Hepatocyte (in vitro differentiated cells): ENCODE measurements at regions not wholly inside any gene's neighbourhood (a gene's known extent, or its start where the extent isn't known, plus 50 kb on each side); places are given as distances from the start of the nearest gene placed in this dataset.

Experiments
- DNase-seq: peaks from one replicate; pipeline ENCODE4 v3.0.0-alpha.2; 2016; ENCODE audit warnings: low spot score
- H2AFZ ChIP-seq: fragments of 200-600 bp; sonication (generic); 2 replicates; pipeline ENCODE4 v1.6.0; 2016; ENCODE audit warnings: antibody characterized with exemption, mild to moderate bottlenecking
- H3K27ac ChIP-seq: fragments of 200-600 bp; sonication (generic); 2 replicates; pipeline ENCODE4 v1.5.1; 2016; ENCODE audit warnings: mild to moderate bottlenecking
- H3K27me3 ChIP-seq: fragments of 200-600 bp; sonication (generic); 2 replicates; pipeline ENCODE4 v1.6.1; 2016
- H3K36me3 ChIP-seq: fragments of 200-600 bp; sonication (generic); replicated peaks from 2 replicates; pipeline ENCODE4 v1.5.1; 2016; ENCODE audit warnings: low read depth; ENCODE audit not compliant: insufficient read depth
- H3K4me1 ChIP-seq: fragments of 200-600 bp; sonication (generic); 2 replicates; pipeline ENCODE4 v1.5.1; 2016; ENCODE audit warnings: mild to moderate bottlenecking, moderate library complexity; ENCODE audit not compliant: insufficient read depth
- H3K4me2 ChIP-seq: fragments of 200-600 bp; sonication (generic); 2 replicates; pipeline ENCODE4 v1.6.0; 2016
- H3K4me3 ChIP-seq: fragments of 200-600 bp; sonication (generic); 2 replicates; pipeline ENCODE4 v1.5.1; 2016; ENCODE audit warnings: mild to moderate bottlenecking
- H3K79me2 ChIP-seq: fragments of 200-600 bp; sonication (generic); 2 replicates; pipeline ENCODE4 v1.6.0; 2017; ENCODE audit warnings: mild to moderate bottlenecking
- H3K9me2 ChIP-seq: fragments of 200-600 bp; sonication (generic); replicated peaks from 2 replicates; pipeline ENCODE4 v1.6.0; 2017; ENCODE audit warnings: mild to moderate bottlenecking; ENCODE audit not compliant: insufficient read depth
- H3K9me3 ChIP-seq: fragments of 200-600 bp; sonication (generic); 2 replicates; pipeline ENCODE4 v1.5.1; 2016; ENCODE audit warnings: low read depth, mild to moderate bottlenecking
- H4K20me1 ChIP-seq: fragments of 200-600 bp; sonication (generic); 2 replicates; pipeline ENCODE4 v1.6.0; 2016; ENCODE audit warnings: mild to moderate bottlenecking; ENCODE audit not compliant: insufficient read depth, poor library complexity, severe bottlenecking
- EZH2 ChIP-seq: fragments of 200-600 bp; sonication (generic); IDR thresholded peaks from 2 replicates; pipeline ENCODE4 v1.6.1; 2016; ENCODE audit warnings: antibody characterized with exemption, mild to moderate bottlenecking, borderline replicate concordance
- EZH2phosphoT487 ChIP-seq: fragments of 200-600 bp; sonication (generic); IDR thresholded peaks from one replicate; pipeline ENCODE4 v1.6.1; 2018; ENCODE audit warnings: antibody characterized with exemption, mild to moderate bottlenecking, low read depth, moderate library complexity; ENCODE audit not compliant: unreplicated experiment, severe bottlenecking
- WGBS: methylation state at CpG from one replicate; pipeline ENCODE4 v1.1.6; 2016; ENCODE audit warnings: low lambda C conversion rate; ENCODE audit errors: missing lambda C conversion rate; 5-methylcytosine and 5-hydroxymethylcytosine counted together
- TF ChIP-seq, protein P1 (sequence below): fragments of 200-600 bp; sonication (generic); IDR thresholded peaks from 2 replicates; pipeline ENCODE4 v1.5.1; 2016; ENCODE audit warnings: antibody characterized with exemption, mild to moderate bottlenecking; ENCODE audit not compliant: poor library complexity

DNA sequence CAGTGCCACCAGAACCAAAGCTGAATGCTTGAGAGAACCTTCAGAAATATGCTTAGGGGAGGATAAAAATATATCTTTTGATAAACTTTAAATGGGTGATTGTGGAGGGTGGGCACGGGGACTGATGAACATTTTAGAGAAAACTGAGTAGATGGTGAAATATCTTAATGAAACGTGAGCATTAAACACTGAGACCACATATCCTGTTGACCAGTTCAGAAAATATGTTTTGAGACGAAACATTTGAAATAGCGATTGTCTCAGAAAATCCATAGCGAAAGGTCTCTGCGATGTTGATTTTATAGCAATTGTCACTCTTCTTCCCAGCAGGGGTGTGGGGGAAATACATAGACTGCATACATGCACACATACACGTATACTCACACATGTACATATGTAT lies 231.0 kb downstream of the ESM1 start:
- no peaks in the 10 kb centered on the region for H3K27me3 ChIP-seq
- H3K79me2 ChIP-seq = no peaks in the 10 kb centered on the region
- H3K36me3 ChIP-seq = no peaks in the 10 kb centered on the region
- H3K27ac ChIP-seq = no peak overlapping the region
- 97% methylated on average over 7 of the region's 7 CpGs for WGBS
- H3K4me2 ChIP-seq = no peak overlapping the region
- H3K4me3 ChIP-seq = no peak overlapping the region
- no peaks in the 10 kb centered on the region for H3K9me3 ChIP-seq
- TF ChIP-seq EZH2 (no peak), EZH2phosphoT487 (no peak)
- TF ChIP-seq, protein P1, sequence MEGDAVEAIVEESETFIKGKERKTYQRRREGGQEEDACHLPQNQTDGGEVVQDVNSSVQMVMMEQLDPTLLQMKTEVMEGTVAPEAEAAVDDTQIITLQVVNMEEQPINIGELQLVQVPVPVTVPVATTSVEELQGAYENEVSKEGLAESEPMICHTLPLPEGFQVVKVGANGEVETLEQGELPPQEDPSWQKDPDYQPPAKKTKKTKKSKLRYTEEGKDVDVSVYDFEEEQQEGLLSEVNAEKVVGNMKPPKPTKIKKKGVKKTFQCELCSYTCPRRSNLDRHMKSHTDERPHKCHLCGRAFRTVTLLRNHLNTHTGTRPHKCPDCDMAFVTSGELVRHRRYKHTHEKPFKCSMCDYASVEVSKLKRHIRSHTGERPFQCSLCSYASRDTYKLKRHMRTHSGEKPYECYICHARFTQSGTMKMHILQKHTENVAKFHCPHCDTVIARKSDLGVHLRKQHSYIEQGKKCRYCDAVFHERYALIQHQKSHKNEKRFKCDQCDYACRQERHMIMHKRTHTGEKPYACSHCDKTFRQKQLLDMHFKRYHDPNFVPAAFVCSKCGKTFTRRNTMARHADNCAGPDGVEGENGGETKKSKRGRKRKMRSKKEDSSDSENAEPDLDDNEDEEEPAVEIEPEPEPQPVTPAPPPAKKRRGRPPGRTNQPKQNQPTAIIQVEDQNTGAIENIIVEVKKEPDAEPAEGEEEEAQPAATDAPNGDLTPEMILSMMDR = no peak
- no peak overlapping the region for H2AFZ ChIP-seq
- no peaks in the 10 kb centered on the region for H3K4me1 ChIP-seq
- no peaks in the 10 kb centered on the region for H3K9me2 ChIP-seq
- H4K20me1 ChIP-seq = no peaks in the 10 kb centered on the region
- no peak for DNase-seq

DNA sequence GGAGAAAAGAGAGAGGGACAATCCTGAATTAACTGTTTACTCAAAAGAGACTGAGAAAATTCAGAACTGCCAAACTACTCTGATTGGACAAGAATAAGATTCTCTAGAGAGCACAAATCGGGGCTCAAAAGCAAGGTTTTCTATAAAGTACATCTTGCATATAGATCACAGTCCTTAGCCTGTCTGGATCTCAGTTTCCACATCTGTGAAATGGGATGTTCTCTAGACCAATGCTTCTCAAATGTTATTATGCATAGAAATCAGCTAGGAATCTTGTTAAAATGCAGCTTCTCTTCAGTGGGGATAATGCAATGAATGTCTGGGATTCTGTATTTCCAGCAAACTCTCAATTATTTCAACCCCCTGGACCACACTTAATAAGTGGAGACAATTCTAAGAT lies 231.6 kb downstream of the ESM1 start:
- Histone ChIP-seq H3K36me3 (no peaks in the 10 kb centered on the region), H3K79me2 (no peaks in the 10 kb centered on the region), H3K27me3 (no peaks in the 10 kb centered on the region), H4K20me1 (no peaks in the 10 kb centered on the region), H3K4me3 (no peak overlapping the region), H3K9me3 (no peaks in the 10 kb centered on the region), H3K4me2 (no peak overlapping the region), H3K27ac (no peak overlapping the region), H3K9me2 (no peaks in the 10 kb centered on the region), H2AFZ (no peak overlapping the region), H3K4me1 (no peaks in the 10 kb centered on the region)
- no peak for DNase-seq
- TF ChIP-seq, protein P1 = no peak
- TF ChIP-seq EZH2 (no peak), EZH2phosphoT487 (no peak)
- 96% methylated on average over 1 of the region's 1 CpG for WGBS

DNA sequence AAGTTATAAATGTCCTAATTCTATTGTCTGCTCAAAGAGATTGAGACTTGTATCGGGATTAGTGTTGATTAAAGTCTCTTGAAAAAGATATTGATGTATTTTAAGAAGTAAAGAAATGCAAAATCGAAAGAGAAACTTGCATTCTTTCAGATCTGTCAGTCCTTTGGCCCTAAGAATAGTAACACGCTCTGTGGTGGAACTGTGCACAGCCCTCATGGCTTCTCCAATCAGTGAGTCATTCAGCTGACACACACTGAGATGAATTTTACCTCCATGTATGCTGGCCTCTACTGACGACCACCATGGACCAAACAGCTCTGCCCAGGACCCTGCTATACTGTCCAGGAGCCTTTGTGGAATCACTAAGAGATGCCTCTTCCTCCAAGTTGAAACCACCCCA lies 232.4 kb downstream of the ESM1 start:
- Histone ChIP-seq H3K4me1 (no peaks in the 10 kb centered on the region), H3K27me3 (no peaks in the 10 kb centered on the region), H3K36me3 (no peaks in the 10 kb centered on the region), H2AFZ (no peak overlapping the region), H3K79me2 (no peaks in the 10 kb centered on the region), H3K27ac (no peak overlapping the region), H3K9me3 (no peaks in the 10 kb centered on the region), H3K4me2 (no peak overlapping the region), H4K20me1 (no peaks in the 10 kb centered on the region), H3K4me3 (no peak overlapping the region), H3K9me2 (no peaks in the 10 kb centered on the region)
- TF ChIP-seq EZH2phosphoT487 = no peak
- no peak for TF ChIP-seq EZH2
- TF ChIP-seq, protein P1 = no peak
- 44% methylated on average over 4 of the region's 4 CpGs for WGBS
- DNase-seq = no peak

DNA sequence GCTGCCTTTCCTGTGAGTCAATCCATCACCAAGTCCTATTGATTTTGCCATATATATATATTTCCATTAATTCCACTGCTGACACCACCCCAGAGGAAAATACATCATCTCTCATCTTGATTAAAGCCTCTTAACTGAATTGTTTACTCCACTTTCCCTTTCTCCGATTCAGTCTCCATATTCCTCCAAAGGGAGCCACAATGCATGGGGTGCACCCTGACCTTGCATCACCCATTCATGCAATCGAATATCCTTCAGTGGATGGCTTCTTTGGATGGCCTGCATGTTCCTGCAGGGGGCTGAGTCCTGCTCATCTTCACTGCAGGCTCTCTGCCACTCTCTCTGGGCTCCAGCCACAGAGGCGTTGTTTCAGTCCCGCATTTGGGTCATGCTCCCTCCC lies 231.0 kb downstream of the SNX18 start:
- no peaks in the 10 kb centered on the region for H3K36me3 ChIP-seq
- H3K4me3 ChIP-seq = no peak overlapping the region
- H3K9me2 ChIP-seq = no peaks in the 10 kb centered on the region
- H3K9me3 ChIP-seq = no peaks in the 10 kb centered on the region
- H3K27ac ChIP-seq = no peak overlapping the region
- H3K4me1 ChIP-seq = peaks cover 11% of the 10 kb centered on the region
- TF ChIP-seq, protein P1 = no peak
- TF ChIP-seq EZH2 (no peak), EZH2phosphoT487 (no peak)
- H2AFZ ChIP-seq = no peak overlapping the region
- H3K79me2 ChIP-seq = no peaks in the 10 kb centered on the region
- no peak overlapping the region for H3K4me2 ChIP-seq
- no peaks in the 10 kb centered on the region for H3K27me3 ChIP-seq
- no peak for DNase-seq
- no peaks in the 10 kb centered on the region for H4K20me1 ChIP-seq
- WGBS = 93% methylated on average over 4 of the region's 4 CpGs
